ENCODE measurements at regions not wholly inside any gene's neighbourhood (a gene's known extent, or its start where the extent isn't known, plus 50 kb on each side); places are given as distances from the start of the nearest gene placed in this dataset.

- no peak for DNase-seq (ENCODE audit: low spot score)
- H3K27ac ChIP-seq = no peak overlapping the region
- ChIA-PET POLR2A (ENCODE audit: low non-redundant PET) (no interaction called here), CTCF (no interaction called here)
- TF ChIP-seq, protein P1, sequence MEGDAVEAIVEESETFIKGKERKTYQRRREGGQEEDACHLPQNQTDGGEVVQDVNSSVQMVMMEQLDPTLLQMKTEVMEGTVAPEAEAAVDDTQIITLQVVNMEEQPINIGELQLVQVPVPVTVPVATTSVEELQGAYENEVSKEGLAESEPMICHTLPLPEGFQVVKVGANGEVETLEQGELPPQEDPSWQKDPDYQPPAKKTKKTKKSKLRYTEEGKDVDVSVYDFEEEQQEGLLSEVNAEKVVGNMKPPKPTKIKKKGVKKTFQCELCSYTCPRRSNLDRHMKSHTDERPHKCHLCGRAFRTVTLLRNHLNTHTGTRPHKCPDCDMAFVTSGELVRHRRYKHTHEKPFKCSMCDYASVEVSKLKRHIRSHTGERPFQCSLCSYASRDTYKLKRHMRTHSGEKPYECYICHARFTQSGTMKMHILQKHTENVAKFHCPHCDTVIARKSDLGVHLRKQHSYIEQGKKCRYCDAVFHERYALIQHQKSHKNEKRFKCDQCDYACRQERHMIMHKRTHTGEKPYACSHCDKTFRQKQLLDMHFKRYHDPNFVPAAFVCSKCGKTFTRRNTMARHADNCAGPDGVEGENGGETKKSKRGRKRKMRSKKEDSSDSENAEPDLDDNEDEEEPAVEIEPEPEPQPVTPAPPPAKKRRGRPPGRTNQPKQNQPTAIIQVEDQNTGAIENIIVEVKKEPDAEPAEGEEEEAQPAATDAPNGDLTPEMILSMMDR (conservative IDR thresholded peaks at IDR 0.05; ENCODE audit: low read depth) = no peak
These were observed 340.0 kb upstream of the MEOX2 start for GRCh38 chr7:16026253-16027020.

- POLR2A ChIA-PET (ENCODE audit: low non-redundant PET) = no interaction called here
- CTCF ChIA-PET = interaction anchor here (0.7 kb wide), 1 partner anchor 721 kb away, joined by 3 read pairs; no protein-coding TSS in a partner anchor
- no peak for DNase-seq (ENCODE audit: low spot score)
- TF ChIP-seq, protein P1 (conservative IDR thresholded peaks at IDR 0.05; ENCODE audit: low read depth) = no peak
- H3K27ac ChIP-seq = no peak overlapping the region
These were observed 339.2 kb upstream of the MEOX2 start for GRCh38 chr7:16025696-16026095.

- H3K27ac ChIP-seq = no peak overlapping the region
- TF ChIP-seq, protein P1 (conservative IDR thresholded peaks at IDR 0.05; ENCODE audit: low read depth) = no peak
- DNase-seq (ENCODE audit: low spot score) = no peak
- POLR2A ChIA-PET (ENCODE audit: low non-redundant PET) = no interaction called here
- CTCF ChIA-PET = no interaction called here
These were observed 337.0 kb upstream of the MEOX2 start for GRCh38 chr7:16023503-16023902.

DNA sequence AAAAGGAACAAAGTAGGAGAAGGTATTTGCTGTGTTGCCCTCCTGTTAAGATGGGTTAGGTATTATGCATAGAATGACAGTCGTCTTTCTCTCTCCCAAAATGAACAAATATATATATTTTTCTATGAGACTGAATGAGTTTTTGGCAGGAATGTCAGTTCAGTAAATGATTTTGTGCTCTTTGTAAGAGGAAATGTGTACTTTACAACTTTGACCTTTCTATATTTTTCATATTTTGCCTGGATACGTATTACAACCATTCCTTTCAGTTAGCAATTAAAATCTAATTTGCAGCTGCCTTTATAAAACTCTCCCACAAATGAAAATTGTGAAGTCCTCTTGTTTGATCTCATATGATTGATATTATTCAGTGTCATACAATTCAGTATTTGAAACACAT, 336.6 kb upstream of the MEOX2 start:
- POLR2A ChIA-PET (ENCODE audit: low non-redundant PET) = no interaction called here
- no peak for DNase-seq (ENCODE audit: low spot score)
- TF ChIP-seq, protein P1 (conservative IDR thresholded peaks at IDR 0.05; ENCODE audit: low read depth) = no peak
- no peak overlapping the region for H3K27ac ChIP-seq
- CTCF ChIA-PET = no interaction called here

DNA sequence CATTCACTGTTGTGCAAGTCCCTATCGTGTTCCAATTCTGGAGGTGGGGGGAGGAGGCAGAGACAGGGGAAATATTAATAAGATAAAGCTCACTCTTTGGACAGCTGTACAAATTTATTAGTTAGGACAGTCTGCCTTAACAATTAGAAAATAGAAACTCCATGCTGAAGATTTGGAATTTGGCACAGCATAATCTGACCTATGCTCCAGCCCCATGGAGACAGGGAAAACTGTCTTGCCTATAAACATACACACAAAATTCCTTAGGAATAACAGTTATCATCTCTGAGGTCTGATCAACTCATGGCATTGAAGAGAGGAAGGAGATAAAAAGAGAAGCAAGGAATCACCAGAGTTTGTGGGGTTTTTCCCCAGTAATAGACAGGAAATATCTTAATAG, 335.4 kb upstream of the MEOX2 start:
- CTCF ChIA-PET = no interaction called here
- DNase-seq (ENCODE audit: low spot score) = no peak
- no peak overlapping the region for H3K27ac ChIP-seq
- POLR2A ChIA-PET (ENCODE audit: low non-redundant PET) = no interaction called here
- TF ChIP-seq, protein P1 (conservative IDR thresholded peaks at IDR 0.05; ENCODE audit: low read depth) = no peak

- CTCF ChIA-PET = no interaction called here
- DNase-seq (ENCODE audit: low spot score) = no peak
- no peak overlapping the region for H3K27ac ChIP-seq
- TF ChIP-seq, protein P1 (conservative IDR thresholded peaks at IDR 0.05; ENCODE audit: low read depth) = no peak
- POLR2A ChIA-PET (ENCODE audit: low non-redundant PET) = no interaction called here
These were observed 329.5 kb upstream of the MEOX2 start for GRCh38 chr7:16015981-16016380.
